ENCODE measurements at regions not wholly inside any gene's neighbourhood (a gene's known extent, or its start where the extent isn't known, plus 50 kb on each side); places are given as distances from the start of the nearest gene placed in this dataset.
"Not testable (repeated sequence)": the region's sequence is repeated elsewhere in the genome, so short reads cannot be mapped to it uniquely, and the experiment has no call there.

DNA sequence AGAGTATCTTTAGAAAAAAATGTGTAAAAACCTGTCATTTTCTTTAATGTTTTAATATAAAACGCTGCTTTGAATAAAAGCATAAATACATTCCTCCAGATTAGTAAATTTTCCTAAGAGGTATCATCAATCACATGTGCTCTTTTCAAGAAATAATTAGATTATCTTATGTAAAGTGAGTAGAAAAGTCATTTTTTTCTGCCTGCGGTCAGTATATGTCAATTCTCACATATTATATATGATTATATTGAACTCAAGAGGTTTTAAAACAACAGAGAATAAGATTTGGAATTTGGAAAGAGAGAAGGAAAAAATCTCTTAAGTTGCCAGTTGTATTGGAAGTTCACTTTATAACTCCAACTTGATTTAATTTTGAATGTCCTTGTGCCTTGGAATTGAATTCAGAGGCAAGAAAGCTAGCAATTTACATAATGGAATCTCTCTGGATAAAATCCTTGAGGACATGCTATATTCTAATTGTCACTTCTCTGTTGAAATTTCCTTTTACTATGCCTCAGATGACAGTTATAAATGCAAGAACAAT is 740.1 kb upstream of the SPRY2 start:
- FAIRE-seq, result no peak

DNA sequence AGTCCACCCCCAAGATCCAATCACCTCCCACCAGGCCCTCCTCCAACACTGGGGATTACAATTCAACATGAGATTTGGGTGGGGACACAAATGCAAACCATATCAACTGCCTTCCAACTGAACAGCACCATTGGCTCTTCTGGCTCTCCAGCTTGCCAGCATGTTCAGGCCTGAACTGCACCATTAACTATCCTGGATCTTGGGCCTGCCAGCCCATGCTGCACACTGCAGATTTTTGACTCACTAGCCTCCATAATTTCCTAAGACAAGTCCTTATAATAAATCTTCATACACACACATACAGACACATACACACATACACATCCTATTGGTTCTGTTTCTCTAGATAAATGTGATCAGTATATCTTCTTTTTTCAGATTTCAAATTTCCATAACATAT is 737.1 kb upstream of the SPRY2 start:
- no peak for FAIRE-seq

DNA sequence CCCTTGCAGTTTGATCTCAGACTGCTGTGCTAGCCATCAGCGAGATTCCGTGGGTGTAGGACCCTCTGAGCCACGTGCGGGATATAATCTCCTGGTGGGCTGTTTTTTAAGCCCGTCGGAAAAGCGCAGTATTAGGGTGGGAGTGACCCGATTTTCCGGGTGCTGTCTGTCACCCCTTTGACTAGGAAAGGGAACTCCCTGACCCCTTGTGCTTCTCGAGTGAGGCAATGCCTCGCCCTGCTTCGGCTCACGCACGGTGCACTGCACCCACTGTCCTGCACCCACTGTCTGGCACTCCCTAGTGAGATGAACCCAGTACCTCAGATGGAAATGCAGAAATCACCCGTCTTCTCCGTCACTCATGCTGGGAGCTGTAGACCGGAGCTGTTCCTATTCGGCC is 728.9 kb upstream of the SPRY2 start:
- FAIRE-seq, result not testable (repeated sequence)

DNA sequence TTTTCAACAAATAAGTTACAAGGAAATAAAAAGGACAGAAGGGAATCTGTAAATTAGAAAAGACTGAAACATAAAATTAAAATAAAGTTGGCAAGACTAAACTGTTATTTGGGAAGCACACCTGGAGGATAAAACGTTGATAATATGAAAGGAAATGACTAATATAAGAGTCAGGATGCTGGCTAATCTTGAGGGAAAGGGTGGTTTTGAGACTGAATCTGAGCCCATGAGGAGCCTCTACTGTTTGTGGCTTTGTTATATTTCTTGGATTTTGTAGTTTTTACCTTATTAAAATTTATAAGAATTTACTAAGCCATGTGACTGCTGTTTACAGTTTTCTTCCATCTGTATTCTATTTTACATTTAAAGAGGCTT is 718.0 kb upstream of the SPRY2 start:
- no peak for FAIRE-seq

DNA sequence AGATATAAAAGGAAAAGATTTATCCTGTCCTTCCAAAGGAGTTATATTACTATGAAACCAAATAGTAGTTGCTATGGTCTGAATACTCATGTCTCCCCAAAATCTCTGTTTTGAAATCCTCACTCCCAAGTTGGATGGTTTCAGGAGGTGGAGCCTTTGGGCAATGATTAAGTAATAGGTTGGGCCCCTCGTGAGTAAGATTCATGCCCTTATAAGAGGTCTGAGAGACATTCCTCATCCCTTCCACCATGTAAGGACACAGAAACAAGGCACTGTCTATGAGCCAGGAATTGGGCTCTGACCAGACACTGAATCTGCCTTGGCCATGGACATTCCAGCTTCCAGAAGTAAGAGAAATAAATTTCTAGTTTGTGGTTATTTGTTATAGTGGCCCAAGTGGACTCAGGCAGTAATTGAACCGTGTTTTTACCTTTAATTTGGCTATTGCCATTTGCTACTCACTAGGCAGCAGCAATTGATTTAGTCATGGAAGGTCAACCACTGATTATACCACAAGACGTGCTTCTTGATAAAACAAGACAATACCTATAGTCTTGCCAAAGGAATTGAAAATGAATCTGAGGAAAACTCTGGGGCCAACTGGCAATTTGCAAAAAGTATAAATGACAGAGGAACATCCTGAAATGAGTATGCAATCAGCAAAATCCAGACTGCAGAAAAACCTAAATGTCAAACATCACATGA is 717.4 kb upstream of the SPRY2 start:
- FAIRE-seq, result no peak

DNA sequence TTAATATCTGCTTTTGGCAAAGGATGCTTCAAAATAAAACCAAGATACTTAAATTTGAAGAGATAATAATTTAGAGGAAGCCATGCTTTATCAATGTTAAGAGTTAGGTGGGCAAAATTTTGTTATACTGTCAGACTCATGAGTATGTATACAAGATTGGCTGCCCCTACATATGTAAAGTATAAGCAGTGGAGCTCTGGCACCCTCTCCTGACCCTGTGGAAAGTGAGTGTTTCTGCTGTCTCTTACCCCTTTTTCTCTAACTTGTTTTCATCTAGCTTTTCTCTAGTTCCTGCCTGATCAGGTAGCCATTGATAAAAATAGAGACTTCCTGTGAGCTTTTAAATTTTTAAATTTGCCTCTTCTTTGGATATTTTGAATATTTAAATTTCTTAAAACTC is 710.9 kb upstream of the SPRY2 start:
- FAIRE-seq, result no peak

DNA sequence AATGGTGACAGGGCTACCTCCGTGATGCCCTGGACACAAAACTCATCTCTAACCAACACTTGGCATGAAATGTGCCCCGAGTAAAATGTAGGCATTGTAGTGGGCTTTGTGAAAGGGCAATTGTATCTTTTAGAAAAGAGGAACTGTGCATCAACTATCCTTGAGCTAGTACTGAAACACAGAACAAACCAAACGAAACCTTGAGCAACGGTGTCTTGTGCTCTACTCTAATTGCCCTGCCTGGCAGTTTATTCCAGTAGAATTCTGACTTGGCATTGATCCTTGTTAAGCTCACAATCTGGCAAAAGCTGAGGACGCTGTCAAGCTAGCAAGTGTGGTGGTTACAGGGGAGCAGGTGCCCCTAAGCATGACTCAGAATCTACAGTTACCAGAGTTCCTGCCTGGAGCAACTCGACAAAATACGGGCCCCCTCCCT is 707.1 kb upstream of the SPRY2 start:
- FAIRE-seq, result no peak

DNA sequence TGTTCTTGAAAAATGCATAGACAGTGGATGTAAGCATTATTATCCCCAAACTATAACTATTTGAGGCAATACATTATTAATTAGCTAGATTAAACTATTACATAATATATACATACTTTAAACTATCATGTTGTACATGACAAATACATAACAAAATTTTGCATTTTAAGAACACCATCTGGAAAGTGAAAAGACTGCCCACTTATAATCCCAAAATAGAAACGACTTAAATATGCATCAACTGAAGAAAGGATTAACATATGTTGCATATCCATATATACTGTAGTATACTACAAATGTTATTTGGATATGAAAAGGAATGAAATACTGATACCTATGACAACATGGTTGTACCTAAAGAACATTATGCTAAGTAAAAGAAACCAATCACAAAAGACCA is 700.8 kb upstream of the SPRY2 start:
- no peak for FAIRE-seq

DNA sequence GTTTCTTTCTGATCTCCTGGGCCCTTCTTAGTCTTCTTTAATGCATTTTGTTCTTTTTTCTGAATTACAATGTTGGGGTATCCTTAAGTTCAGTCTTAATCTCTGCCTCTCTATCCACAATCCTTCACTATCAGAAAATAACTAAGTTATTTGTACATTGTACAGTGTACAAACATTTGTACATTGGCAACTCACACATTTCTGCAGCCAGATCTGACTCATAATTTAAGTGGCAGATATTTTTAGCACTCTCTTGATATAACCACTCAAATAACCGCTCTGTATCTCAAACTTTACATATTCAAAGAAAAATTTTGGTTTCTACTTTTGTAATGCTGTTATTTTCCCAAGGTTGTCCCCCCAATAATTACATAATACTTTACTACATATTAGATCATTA is 691.1 kb upstream of the SPRY2 start:
- no peak for FAIRE-seq

DNA sequence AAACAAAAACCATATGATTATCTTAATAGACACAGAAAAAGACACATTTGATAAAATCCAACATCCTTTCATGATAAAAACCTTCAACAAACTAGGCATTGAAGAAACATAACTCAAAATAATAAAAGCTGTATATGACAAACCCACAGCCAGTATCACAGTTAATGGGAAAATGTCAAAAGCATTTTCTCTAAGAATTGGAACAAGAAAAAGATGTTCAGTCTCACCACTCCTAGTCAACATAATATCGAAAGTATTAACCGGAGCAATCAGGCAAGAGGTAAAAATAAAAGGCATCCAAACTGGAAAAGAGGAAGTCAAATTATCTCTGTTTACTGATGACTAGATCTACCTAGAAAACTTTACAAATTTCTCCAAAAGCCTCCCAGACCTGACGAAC is 684.2 kb upstream of the SPRY2 start:
- FAIRE-seq, result no peak

DNA sequence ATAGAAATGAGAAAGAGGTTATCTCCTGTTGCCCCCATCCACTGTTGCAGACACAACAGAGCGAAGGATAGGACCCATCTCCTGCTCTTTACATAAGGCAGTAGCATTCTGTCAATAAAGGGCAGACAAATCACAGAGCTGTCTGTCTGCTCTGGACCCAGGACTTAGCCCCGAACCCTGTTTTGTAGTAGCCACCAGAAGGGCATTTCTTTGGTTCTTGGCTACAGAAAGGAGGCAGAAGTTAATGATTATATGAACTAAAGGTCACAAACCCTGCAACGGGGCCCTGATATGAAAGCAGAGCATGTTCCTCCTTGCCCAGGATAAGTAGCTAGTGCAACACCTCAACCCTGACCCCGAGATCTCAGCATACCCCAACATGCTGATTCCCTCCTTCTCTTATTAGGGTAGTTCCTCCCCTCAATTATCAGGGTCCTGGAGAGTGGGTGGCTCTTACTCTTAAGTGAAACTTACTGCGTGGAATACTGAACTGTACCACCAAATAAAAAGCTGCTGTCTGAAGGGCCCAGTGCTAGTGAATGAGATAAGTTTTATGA is 680.4 kb upstream of the SPRY2 start:
- no peak for FAIRE-seq

DNA sequence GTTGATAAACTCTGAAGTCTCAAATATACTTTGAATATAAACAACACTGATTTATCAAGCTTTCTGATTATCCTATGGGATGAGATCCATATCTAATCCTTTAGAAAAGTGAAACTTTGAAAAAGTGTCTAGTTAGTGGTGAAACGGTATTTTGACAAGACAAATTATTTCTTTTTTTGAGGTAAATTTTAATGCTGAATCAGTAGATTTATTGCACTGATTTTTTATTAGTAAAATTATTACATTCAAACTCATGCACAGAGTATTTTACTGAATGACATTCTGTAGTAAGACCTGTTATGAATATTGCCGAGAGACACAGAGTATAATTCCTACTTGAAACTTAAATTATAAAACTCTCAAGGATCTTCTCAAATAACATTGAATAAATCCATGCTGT is 679.1 kb upstream of the SPRY2 start:
- no peak for FAIRE-seq

DNA sequence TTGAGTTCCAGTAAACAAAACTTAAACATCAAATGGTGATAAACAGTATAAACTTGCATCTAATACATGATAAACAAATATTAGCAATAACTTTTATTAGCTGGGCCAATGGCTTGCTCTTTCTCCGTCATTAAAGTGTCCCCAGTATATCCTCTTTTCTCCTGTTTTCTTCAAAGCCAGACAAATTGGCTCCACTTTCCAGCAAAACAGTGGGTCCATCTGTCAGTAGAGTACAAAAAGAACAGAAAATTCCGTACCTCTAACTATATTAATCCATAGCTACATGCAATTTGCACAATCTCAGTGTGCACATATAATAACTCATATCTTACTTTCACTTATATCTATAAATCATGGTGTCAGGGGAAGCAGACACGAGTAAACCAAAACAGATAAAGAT is 678.0 kb upstream of the SPRY2 start:
- FAIRE-seq, result no peak

DNA sequence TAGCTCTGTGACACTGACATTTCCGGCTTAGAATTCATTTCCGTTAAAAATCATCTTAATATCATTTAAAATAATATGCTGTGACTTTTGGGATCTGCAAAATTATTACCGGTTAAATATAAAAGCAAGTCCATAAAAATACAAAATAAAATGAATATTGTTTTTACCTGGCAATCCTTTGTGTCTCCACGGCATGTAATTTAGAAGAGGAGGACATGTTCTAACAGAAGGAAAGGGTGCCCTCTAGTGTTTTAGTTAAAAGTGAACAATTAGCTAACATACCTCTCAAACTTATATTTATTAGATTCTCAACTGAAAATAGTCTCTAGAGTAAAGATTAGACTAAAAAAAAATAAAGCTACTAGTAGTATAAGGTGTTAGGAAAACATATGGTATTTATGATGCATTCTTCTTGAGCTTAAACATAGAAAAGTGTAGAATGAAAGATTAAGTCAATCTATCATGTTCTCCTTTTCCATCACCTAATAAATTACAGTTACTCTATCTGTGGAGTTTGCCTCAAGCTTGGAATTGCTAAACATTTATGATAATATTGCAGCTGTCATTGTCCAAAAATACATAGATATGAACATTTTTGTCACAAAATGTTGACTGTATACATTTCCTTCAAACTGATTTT is 676.7 kb upstream of the SPRY2 start:
- FAIRE-seq, result peak; percentile 99

DNA sequence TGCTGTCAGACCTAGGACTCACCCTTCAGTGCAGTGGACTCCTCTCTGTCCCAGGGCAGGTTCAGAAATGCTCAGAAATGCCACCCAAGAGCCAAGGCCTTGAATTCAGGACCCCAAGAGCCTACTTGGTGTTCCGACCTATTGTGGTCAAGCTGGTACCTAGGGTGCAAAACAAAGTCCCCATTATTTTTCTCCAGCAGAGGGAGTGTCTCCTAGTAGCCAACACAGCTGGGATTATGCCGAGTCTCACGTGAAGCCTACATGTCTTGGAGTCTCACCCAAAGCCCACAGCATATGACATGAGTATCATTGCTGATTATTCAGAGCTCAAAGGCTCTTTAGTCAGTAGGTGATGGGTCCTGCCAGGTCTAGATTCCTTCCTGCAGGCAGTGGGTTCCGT is 671.1 kb upstream of the SPRY2 start:
- FAIRE-seq, result no peak

DNA sequence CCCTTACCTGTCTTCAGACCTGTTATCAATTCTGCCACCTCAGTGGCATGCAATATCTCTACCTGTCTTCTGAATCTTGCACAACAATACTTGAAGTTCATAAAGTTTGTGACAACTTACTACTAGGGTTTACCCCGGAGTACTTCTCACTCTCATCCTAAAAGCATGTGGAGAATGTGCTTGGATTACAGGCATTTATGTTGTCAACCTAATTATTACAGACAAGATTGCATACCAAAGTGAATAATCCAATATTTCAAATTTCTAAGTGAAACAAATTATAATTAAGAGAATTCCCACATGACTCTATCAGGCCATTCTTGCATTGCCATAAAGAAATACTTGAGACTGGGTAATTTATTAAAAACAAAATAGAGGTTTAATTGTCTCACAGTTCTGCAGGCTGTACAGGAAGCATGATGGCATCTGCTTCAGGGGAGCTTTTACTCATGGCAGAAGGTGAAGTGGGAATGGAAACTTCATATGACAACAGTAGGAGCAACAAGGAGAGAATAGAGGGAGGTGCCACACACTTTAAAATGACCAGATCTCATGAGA is 661.0 kb upstream of the SPRY2 start:
- no peak for FAIRE-seq

DNA sequence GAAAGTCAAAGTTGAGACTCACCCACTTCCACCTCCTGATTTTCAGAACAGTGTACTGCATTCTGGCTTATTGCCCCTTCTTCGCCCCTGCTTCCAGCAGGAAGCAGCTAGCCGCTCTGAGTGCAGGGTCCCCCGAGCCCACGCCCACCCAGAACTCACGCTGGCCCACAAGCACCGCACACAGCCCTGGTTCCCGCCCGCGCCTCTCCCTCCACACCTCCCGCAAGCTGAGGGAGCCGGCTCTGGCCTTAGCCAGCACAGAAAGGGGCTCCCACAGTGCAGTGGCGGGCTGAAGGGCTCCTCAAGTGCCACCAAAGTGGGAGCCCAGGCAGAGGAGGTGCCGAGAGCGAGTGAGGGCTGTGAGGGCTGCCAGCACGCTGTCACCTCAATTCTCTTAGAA is 657.7 kb upstream of the SPRY2 start:
- not testable (repeated sequence) for FAIRE-seq

DNA sequence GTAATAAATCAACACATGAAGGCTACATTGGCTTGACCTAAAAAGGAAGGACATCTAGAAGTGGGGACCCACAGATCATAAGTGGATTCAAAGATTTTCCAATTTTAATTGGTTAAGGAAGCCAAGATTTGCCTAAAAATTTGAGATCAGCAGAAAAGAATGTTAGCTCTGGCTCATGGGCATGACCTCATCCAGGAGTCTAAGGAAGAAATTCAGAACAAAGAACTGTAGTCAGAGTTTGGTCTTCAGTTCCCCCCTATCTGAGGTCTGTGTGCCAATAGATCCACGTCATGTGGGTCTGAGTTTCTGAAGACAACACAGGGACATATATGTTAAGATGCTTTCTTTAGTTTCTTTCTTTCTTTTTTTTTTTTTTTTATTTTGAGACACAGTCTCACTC is 648.8 kb upstream of the SPRY2 start:
- FAIRE-seq, result no peak

DNA sequence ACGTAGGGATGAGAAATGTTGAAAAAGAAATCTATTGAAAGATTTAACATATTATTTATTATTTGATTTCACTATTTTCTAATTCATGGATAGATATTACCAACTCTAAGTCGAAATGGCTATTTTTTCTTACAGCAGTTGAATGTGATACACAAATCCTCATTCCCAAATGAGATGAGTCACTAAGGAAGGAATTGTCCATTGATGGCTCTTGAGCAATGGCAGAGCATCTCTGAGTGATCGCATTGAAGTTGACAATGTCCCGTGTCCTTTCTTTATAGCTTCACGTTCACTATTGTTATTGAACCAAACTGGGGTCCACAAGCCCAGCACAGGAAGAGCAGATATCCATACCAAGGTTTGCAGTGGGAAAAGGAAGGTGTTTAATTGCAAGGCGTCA is 648.3 kb upstream of the SPRY2 start:
- FAIRE-seq, result no peak

DNA sequence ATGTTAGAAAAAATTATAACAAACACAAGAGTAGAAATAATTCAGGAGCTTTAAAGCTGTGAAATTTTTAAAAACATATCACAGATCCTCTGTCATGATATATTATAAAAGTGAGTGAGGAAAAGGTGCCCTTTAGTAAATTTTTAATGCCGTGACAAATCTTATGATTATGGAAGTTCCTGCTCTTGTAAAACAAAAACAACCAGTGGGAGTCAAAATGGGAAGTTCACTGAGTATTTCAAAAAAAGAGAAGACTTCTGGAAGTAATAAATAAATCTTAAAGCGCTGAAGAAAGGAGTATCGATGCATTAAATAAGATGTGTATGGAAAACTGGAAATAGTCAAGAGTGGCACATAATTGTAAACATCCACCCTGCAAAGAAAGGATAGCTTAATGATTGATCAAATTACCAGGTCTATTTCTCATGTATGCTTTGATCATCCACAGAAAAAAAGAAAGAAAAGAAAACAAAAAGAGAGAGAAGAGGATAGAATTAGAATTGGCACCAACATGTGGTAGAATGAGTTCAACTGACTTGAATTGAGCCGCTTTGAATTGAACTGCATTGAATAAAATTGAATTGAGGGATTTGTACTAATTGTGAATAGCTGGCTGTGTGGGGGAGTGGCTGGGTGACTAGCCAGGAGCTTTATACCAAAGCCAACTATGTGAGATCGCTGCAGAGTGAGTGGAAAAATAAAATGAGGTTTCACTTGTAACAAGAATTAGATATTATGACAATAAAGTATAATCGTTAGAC is 647.6 kb upstream of the SPRY2 start:
- no peak for FAIRE-seq

DNA sequence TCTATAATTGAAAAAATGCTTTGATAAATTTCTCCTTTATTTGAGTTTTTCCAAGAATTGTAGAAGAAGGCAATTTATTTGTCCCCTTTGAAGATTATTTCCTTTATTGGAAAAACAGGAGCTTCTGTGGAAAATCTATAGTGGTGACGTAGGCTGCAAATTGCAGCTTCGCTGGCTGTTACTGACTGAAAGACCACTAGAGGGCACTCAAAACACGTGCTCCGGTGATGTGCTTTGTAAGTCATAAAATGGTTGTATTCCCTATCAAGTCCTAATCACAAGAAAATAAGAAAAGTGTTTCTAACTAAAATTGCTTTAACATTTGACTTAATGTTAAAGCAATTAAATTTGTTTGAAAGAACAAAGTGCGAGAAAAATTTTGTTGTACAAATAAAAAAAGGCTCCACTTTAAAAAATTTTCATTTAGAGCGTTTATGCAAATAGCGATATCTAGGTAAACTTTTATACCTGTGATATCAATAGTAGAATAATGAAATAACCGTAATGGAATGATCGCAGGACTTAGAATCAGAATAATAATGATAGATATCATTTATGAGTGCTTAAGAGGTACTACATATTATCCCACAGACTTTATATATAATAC is 638.2 kb upstream of the SPRY2 start:
- FAIRE-seq, result peak; percentile 95

DNA sequence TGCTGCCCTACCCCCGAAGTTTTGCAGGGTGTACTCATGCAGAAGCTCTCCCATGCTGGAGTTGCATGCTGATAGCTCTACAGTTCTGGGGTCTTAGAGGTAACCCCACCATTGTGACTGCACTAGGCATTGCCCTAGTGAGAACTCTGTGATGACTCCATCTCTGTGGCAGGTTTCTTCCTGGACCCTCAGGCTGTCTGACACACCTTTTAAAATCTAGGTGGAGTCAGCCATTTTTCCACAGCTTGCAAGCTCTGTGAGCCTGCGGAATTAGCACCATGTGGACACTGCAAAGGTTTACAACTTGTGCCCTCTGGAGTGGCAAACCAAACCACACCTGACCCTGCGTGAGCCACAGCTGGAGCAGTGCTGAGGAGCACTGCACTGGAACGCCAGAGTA is 636.2 kb upstream of the SPRY2 start:
- FAIRE-seq, result no peak

DNA sequence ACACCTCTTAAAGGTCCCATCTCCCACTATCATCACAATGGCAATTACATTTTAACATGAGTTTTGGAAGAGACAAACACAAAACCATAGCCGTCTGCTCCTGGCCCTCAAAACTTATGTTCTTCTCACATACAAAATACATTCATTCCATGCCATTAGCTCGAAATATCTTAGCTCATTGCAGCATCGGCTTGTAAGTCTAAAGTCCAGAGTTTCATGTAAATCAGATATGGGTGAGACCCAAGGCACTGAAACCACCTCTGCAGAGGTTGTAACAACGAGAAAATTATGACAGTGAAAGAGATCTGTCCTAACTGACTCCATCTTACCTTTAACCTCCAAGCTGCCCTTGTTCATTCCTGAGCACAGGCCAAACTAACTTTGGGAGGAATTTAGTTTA is 635.0 kb upstream of the SPRY2 start:
- no peak for FAIRE-seq

All from islet of Langerhans (tissue), 1 donor.